ENCODE measurements at regions not wholly inside any gene's neighbourhood (a gene's known extent, or its start where the extent isn't known, plus 50 kb on each side); places are given as distances from the start of the nearest gene placed in this dataset.

GRCh38 chr12:86473231-86473630 lies 217.0 kb upstream of the MGAT4C start:
- CTCF ChIA-PET, result no interaction called here
- TF ChIP-seq CTCF (IDR thresholded peaks at IDR 0.05; ENCODE audit: insufficient read depth, low read depth, low read length), result no peak
- H3K36me3 ChIP-seq (ENCODE audit: control insufficient read depth, insufficient read depth, low read length), result no peaks in the 10 kb centered on the region
- H3K27me3 ChIP-seq (ENCODE audit: control insufficient read depth, insufficient read depth, low read length), result no peaks in the 10 kb centered on the region
- DNase-seq (ENCODE audit: low read depth), result no peak
- no peak overlapping the region for H3K4me3 ChIP-seq (ENCODE audit: low read depth, low read length)
- POLR2A ChIA-PET, result no interaction called here

- no peak for DNase-seq (ENCODE audit: low read depth)
- CTCF ChIA-PET, result no interaction called here
- TF ChIP-seq CTCF (IDR thresholded peaks at IDR 0.05; ENCODE audit: insufficient read depth, low read depth, low read length), result no peak
- H3K4me3 ChIP-seq (ENCODE audit: low read depth, low read length), result no peak overlapping the region
- POLR2A ChIA-PET, result no interaction called here
- no peaks in the 10 kb centered on the region for H3K27me3 ChIP-seq (ENCODE audit: control insufficient read depth, insufficient read depth, low read length)
- H3K36me3 ChIP-seq (ENCODE audit: control insufficient read depth, insufficient read depth, low read length), result no peaks in the 10 kb centered on the region
Observed at GRCh38 chr12:86456776-86457175, 200.6 kb upstream of the MGAT4C start.

- ChIA-PET CTCF (no interaction called here), POLR2A (no interaction called here)
- no peak for TF ChIP-seq CTCF (IDR thresholded peaks at IDR 0.05; ENCODE audit: insufficient read depth, low read depth, low read length)
- Histone ChIP-seq H3K27me3 (ENCODE audit: control insufficient read depth, insufficient read depth, low read length) (no peaks in the 10 kb centered on the region), H3K36me3 (ENCODE audit: control insufficient read depth, insufficient read depth, low read length) (no peaks in the 10 kb centered on the region), H3K4me3 (ENCODE audit: low read depth, low read length) (no peak overlapping the region)
- no peak for DNase-seq (ENCODE audit: low read depth)
Observed at GRCh38 chr12:86456241-86456640, 200.1 kb upstream of the MGAT4C start.

- Histone ChIP-seq H3K27me3 (ENCODE audit: control insufficient read depth, insufficient read depth, low read length) (no peaks in the 10 kb centered on the region), H3K4me3 (ENCODE audit: low read depth, low read length) (no peak overlapping the region), H3K36me3 (ENCODE audit: control insufficient read depth, insufficient read depth, low read length) (no peaks in the 10 kb centered on the region)
- CTCF ChIA-PET, result no interaction called here
- TF ChIP-seq CTCF (IDR thresholded peaks at IDR 0.05; ENCODE audit: insufficient read depth, low read depth, low read length), result no peak
- DNase-seq (ENCODE audit: low read depth), result no peak
- POLR2A ChIA-PET, result no interaction called here
Observed at GRCh38 chr12:86445356-86445755, 189.2 kb upstream of the MGAT4C start.

- DNase-seq (ENCODE audit: low read depth), result no peak
- ChIA-PET CTCF (no interaction called here), POLR2A (no interaction called here)
- Histone ChIP-seq H3K27me3 (ENCODE audit: control insufficient read depth, insufficient read depth, low read length) (no peaks in the 10 kb centered on the region), H3K4me3 (ENCODE audit: low read depth, low read length) (no peak overlapping the region), H3K36me3 (ENCODE audit: control insufficient read depth, insufficient read depth, low read length) (no peaks in the 10 kb centered on the region)
- no peak for TF ChIP-seq CTCF (IDR thresholded peaks at IDR 0.05; ENCODE audit: insufficient read depth, low read depth, low read length)
Observed at GRCh38 chr12:86435053-86435452, 178.9 kb upstream of the MGAT4C start.
